OCI-LY1 (cell line): ENCODE measurements at regions not wholly inside any gene's neighbourhood (a gene's known extent, or its start where the extent isn't known, plus 50 kb on each side); places are given as distances from the start of the nearest gene placed in this dataset.

Source experiments
- EZH2 ChIP-seq: fragments of 200-600 bp; sonication (generic), shearing (Covaris generic); IDR thresholded peaks from 2 replicates; pipeline ENCODE4 v1.8.0; 2017; ENCODE audit warnings: borderline replicate concordance, mixed run types, mild to moderate bottlenecking, antibody characterized with exemption, low read length, moderate library complexity, mixed read lengths
- TF ChIP-seq, protein P1 (sequence below): fragments of 200-600 bp; sonication (generic), shearing (Covaris generic); IDR thresholded peaks from 2 replicates; pipeline ENCODE4 v1.5.1; 2017; ENCODE audit warnings: mild to moderate bottlenecking, antibody characterized with exemption, low read length, moderate library complexity, mixed read lengths

DNA sequence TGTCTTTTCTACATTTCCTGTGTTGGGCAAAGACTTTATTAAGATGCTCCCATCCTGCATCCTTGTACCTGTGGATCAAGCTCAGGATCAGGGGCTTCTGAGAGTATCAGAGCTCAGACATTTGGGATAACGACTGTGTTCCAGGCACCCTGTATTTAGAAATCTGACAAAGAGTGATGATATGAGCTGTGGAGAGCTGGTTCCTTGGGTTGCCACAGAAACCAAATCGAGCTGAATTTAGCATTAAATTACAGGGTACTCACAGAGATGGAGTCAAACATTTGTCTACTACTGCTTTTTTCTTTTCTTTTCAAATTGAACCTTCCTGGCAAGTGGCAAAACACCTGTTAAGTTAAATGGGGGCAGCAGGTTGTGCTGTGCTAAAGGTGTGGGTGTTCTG lies 110.6 kb downstream of the XCL2 start:
- TF ChIP-seq, protein P1, sequence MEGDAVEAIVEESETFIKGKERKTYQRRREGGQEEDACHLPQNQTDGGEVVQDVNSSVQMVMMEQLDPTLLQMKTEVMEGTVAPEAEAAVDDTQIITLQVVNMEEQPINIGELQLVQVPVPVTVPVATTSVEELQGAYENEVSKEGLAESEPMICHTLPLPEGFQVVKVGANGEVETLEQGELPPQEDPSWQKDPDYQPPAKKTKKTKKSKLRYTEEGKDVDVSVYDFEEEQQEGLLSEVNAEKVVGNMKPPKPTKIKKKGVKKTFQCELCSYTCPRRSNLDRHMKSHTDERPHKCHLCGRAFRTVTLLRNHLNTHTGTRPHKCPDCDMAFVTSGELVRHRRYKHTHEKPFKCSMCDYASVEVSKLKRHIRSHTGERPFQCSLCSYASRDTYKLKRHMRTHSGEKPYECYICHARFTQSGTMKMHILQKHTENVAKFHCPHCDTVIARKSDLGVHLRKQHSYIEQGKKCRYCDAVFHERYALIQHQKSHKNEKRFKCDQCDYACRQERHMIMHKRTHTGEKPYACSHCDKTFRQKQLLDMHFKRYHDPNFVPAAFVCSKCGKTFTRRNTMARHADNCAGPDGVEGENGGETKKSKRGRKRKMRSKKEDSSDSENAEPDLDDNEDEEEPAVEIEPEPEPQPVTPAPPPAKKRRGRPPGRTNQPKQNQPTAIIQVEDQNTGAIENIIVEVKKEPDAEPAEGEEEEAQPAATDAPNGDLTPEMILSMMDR: no peak
- no peak for TF ChIP-seq EZH2
